H1 (cell line): ENCODE measurements at regions not wholly inside any gene's neighbourhood (a gene's known extent, or its start where the extent isn't known, plus 50 kb on each side); places are given as distances from the start of the nearest gene placed in this dataset.

Experiments
- CBX5 ChIP-seq: fragments of 300-800, 300-1000 bp; sonication (generic); IDR thresholded peaks from 2 replicates; pipeline ENCODE4 v1.7.1; 2016; ENCODE audit warnings: antibody characterized with exemption, low read length, low read depth
- CTCF ChIP-seq, 3 experiments: IDR thresholded peaks; 1 replicate in 2 of 3; 2 replicates in 1 of 3; pipeline versions ENCODE4 v1.5.1 to v1.6.1; 2011; ENCODE audit warnings: low read length in 3 of 3, mild to moderate bottlenecking in 3 of 3, inconsistent platforms in 2 of 3, low read depth in 1 of 3, moderate library complexity in 1 of 3; ENCODE audit not compliant: insufficient read depth in 1 of 3; ENCODE audit errors: control extremely low read depth in 1 of 3
- SP1 ChIP-seq: IDR thresholded peaks from 2 replicates; pipeline ENCODE4 v1.6.1; 2011; ENCODE audit warnings: low read depth, low read length
- TF ChIP-seq, protein P1 (sequence below): IDR thresholded peaks from 2 replicates; pipeline ENCODE4 v1.6.1; 2011; ENCODE audit warnings: low read length, improper control_type of control experiment

DNA sequence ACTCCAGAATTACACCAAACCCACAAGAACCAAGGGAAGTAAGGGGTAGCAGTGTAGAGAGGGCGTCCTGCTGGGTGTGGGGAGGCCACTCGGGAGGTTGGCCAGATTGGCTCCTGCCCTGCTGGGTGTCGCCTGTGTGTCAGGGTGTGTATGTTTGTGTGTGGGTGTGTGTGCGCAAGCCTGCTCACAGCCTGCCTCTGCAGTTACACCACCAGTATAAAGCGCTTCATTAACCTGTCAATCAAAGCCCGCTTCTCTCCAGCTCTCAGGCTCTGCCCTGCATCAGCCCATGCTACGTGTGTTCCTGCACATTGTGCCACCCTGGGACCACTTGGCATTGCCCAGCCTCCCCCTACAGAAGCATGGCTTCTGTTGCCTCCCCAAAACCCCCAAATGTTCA, 83.3 kb upstream of the PAX2 start (continued):
- TF ChIP-seq, protein P1, sequence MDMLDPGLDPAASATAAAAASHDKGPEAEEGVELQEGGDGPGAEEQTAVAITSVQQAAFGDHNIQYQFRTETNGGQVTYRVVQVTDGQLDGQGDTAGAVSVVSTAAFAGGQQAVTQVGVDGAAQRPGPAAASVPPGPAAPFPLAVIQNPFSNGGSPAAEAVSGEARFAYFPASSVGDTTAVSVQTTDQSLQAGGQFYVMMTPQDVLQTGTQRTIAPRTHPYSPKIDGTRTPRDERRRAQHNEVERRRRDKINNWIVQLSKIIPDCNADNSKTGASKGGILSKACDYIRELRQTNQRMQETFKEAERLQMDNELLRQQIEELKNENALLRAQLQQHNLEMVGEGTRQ: no peak
- no peak for TF ChIP-seq CBX5
- no peak for TF ChIP-seq SP1
- TF ChIP-seq CTCF (IDR thresholded peaks at IDR 0.05; ENCODE audit: control extremely low read depth in 1 of 3, insufficient read depth in 1 of 3, low read depth in 1 of 3, low read length in 3 of 3): no peak
